K562 (cell line): ENCODE measurements at regions not wholly inside any gene's neighbourhood (a gene's known extent, or its start where the extent isn't known, plus 50 kb on each side); places are given as distances from the start of the nearest gene placed in this dataset.

Experiments used
- GATA2 ChIP-seq: sonication (generic); formaldehyde crosslinking; IDR thresholded peaks from 2 replicates; pipeline ENCODE4 v1.4.0; 2020; ENCODE audit warnings: mild to moderate bottlenecking, missing genetic modification reagents
- MXI1 ChIP-seq: IDR thresholded peaks from 2 replicates; pipeline ENCODE4 v1.6.1; 2011; ENCODE audit warnings: low read depth, mild to moderate bottlenecking, improper control_type of control experiment, low read length
- SPI1 ChIP-seq: IDR thresholded peaks from 2 replicates; pipeline ENCODE4 v1.6.1; 2011; ENCODE audit warnings: low read depth, low read length, control low read depth, borderline replicate concordance

DNA sequence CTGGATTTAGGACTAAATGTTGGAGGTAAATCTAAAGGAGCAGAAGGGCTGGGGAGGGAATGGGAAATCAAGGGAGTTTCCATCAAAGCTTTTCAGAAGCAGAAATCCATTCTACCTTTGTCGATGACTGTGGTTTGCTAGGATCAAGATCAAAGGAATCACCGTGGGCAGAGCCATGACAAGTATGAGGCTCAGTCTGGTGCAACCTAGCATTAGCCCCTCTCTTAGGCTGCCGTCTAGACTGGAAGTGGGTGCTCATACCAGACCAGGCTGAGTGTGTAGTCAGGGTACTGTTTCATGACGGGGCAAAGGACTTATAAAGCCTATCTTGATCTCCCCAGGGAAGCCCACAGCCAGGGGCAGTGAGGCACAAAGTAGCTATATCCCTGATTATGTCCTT lies 120.5 kb downstream of the BMP2 start:
- TF ChIP-seq SPI1 (no peak), GATA2 (CRISPR knock-in tag) (no peak), MXI1 (no peak)
